ENCODE measurements at regions not wholly inside any gene's neighbourhood (a gene's known extent, or its start where the extent isn't known, plus 50 kb on each side); places are given as distances from the start of the nearest gene placed in this dataset.

DNA sequence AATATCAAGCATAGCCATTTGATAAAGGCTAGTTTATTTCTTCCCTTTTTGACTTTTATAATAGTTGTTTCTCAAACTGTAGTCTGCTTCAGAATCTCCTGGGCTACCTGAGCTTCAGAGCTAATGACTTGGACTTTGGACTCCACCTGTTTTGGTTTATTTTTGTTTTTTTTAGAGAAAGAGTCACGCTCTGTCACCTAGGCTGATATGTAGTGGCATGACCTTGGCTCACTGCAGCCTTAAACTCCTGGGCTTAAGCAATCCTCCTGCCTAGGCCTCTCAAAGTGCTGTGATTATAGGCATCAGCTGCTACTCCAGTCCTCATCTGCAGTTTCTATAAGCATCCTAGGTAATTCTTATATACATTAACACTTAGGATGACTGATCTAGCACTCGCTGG lies 90.5 kb downstream of the DDIT4L start:
- DNase-seq, result no peak
- 89 to 98% methylated on average over 2 of the region's 2 CpGs for WGBS, 2 donors
- no peak for TF ChIP-seq POLR2AphosphoS5 (IDR thresholded peaks at IDR 0.05)
- TF ChIP-seq, protein P1, sequence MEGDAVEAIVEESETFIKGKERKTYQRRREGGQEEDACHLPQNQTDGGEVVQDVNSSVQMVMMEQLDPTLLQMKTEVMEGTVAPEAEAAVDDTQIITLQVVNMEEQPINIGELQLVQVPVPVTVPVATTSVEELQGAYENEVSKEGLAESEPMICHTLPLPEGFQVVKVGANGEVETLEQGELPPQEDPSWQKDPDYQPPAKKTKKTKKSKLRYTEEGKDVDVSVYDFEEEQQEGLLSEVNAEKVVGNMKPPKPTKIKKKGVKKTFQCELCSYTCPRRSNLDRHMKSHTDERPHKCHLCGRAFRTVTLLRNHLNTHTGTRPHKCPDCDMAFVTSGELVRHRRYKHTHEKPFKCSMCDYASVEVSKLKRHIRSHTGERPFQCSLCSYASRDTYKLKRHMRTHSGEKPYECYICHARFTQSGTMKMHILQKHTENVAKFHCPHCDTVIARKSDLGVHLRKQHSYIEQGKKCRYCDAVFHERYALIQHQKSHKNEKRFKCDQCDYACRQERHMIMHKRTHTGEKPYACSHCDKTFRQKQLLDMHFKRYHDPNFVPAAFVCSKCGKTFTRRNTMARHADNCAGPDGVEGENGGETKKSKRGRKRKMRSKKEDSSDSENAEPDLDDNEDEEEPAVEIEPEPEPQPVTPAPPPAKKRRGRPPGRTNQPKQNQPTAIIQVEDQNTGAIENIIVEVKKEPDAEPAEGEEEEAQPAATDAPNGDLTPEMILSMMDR (IDR thresholded peaks at IDR 0.05), result no peak

DNA sequence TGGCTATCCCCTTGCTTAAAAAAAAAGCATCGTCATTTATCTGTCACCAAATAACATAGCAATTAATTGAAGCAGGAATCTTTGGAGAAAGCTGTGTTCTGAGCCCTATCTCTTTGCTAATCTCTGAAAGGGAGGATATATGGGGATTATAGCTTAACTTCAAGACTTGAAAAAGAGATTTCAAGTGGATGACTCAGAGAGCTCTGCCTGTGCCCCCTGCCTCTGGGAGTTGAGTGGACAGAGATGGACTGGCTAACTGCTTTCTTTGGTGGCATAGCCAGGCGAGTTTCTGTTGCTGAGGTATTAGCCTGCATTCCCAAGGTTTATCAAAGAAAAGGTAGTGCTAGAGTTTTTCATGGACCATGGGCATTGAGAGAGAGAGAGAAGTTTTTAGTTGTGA lies 91.6 kb downstream of the DDIT4L start:
- Histone ChIP-seq H3K4me3 (no peak overlapping the region), H3K9me3 (no peaks in the 10 kb centered on the region), H3K27ac (no peak overlapping the region), H3K4me1 (peaks cover 4 to 12% (median 5%) of the 10 kb centered on the region in 4 donors), H3K27me3 (no peaks in the 10 kb centered on the region), H3K36me3 (no peaks in the 10 kb centered on the region)
- TF ChIP-seq, protein P1 (IDR thresholded peaks at IDR 0.05), result no peak
- TF ChIP-seq POLR2A (IDR thresholded peaks at IDR 0.05) (no peak), POLR2AphosphoS5 (IDR thresholded peaks at IDR 0.05) (no peak), EP300 (IDR thresholded peaks at IDR 0.05) (no peak)
- no peak for ATAC-seq (ENCODE audit: low FRiP score in 2 of 2)
- no peak for DNase-seq
- WGBS, 2 donors, result 97 to 98% methylated on average over 2 of the region's 2 CpGs

More for the DNA sequence above, 90.5 kb downstream of the DDIT4L start:
- H3K4me3 ChIP-seq, result no peak overlapping the region
- H3K36me3 ChIP-seq, result no peaks in the 10 kb centered on the region
- H3K27ac ChIP-seq, result no peak overlapping the region
- no peak for ATAC-seq (ENCODE audit: low FRiP score in 2 of 2)
- H3K9me3 ChIP-seq, result no peaks in the 10 kb centered on the region
- no peaks in the 10 kb centered on the region for H3K27me3 ChIP-seq
- H3K4me1 ChIP-seq, result peaks cover 0 to 10% (median 0%) of the 10 kb centered on the region in 4 donors

DNA sequence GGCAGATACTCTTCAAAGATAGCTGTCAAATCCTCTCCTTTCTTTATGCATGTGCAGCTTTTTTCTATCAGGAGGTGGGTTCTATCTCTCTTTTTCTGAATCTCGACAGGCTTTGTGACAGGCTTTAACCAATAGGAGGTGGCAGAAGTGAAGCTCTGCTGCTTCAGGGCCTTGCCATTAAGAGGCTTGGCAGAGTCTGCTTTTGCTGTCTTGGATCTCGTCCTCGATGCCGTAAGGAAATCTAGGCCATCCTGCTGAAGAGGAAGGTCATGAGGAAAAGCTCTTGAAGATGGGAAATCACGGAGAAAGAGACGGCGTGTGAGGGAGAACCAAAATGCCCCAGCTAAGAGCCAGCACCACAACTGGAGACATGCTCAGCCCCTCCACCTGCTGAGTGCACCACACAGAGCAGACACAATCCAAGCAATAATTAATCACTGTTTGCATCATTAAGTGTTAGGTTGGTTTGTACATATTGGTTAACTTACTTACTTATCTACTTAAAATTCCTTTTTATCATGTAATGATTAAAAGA lies 92.2 kb downstream of the DDIT4L start:
- 73 to 78% methylated on average over 7 of the region's 7 CpGs for WGBS, 2 donors
- ATAC-seq (ENCODE audit: low FRiP score in 2 of 2), result no peak

DNA sequence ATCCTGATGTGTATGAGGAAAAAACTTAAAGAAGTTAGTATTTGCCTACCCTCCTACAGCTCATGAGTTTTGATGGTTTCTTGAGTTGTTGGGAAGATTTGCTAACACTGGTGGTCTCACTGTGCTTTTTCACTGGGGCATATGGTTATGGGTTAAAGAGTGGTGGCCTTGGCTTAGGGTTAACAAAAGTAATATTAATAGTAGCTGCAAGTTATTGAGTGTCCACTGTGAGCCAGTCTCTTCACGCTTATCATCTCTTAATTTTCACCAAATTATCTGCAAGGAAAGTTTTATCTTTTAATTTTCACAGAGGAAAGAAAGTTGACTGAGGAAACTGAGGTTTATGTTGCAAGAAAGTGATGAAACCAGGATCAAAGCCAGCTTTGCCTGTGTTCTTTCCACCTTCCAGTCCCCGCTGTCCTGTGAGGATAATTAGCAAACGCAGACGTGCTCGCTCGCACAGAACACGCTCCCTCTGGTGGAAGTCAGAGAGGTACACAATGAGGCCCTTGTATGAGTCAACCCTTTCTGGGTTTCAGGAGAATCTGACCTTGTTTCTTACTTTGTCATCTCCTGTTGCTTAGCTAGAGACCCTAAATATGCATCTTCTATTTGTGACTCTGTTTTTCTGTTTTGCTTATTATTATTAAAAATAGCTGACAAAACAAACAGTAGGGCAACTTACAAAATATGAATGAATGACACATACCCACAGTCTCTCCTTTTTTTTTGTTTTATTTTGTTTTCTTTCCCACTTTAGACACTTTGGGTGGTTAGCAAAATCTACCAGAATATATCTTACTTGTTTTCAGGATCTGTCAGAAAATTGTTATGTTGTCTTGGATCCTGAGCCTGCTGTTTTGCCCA lies 94.3 kb downstream of the DDIT4L start:
- ATAC-seq (ENCODE audit: low FRiP score in 2 of 2), result peak; percentile 74 to 88

More for the DNA sequence above, 92.2 kb downstream of the DDIT4L start:
- no peaks in the 10 kb centered on the region for H3K9me3 ChIP-seq
- H3K27me3 ChIP-seq, result no peaks in the 10 kb centered on the region
- H3K36me3 ChIP-seq, result no peaks in the 10 kb centered on the region
- TF ChIP-seq EP300 (IDR thresholded peaks at IDR 0.05), result no peak
- TF ChIP-seq, protein P1 (IDR thresholded peaks at IDR 0.05), result no peak
- TF ChIP-seq POLR2AphosphoS5 (IDR thresholded peaks at IDR 0.05), result no peak
- no peak for TF ChIP-seq POLR2A (IDR thresholded peaks at IDR 0.05)
- no peak for DNase-seq
- no peak overlapping the region for H3K4me3 ChIP-seq
- peaks cover 6 to 18% (median 9%) of the 10 kb centered on the region in 4 donors for H3K4me1 ChIP-seq
- H3K27ac ChIP-seq, result no peak overlapping the region

More for the DNA sequence above, 94.3 kb downstream of the DDIT4L start:
- Histone ChIP-seq H3K27me3 (no peaks in the 10 kb centered on the region), H3K36me3 (no peaks in the 10 kb centered on the region), H3K4me1 (peaks cover 6 to 18% (median 9%) of the 10 kb centered on the region in 4 donors), H3K27ac (no peak overlapping the region), H3K4me3 (no peak overlapping the region), H3K9me3 (no peaks in the 10 kb centered on the region)
- WGBS, 2 donors, result 20 to 24% methylated on average over 7 of the region's 7 CpGs
- TF ChIP-seq POLR2AphosphoS5 (IDR thresholded peaks at IDR 0.05), result no peak
- TF ChIP-seq, protein P1 (IDR thresholded peaks at IDR 0.05), result peak; percentile 43 to 58 (median 51)
- no peak for TF ChIP-seq EP300 (IDR thresholded peaks at IDR 0.05)
- TF ChIP-seq POLR2A (IDR thresholded peaks at IDR 0.05), result no peak
- peak in 1 of 2 donors; percentile 68 for DNase-seq

Data from upper lobe of left lung (tissue), 6 donors.